ENCODE measurements at regions not wholly inside any gene's neighbourhood (a gene's known extent, or its start where the extent isn't known, plus 50 kb on each side); places are given as distances from the start of the nearest gene placed in this dataset.

DNA sequence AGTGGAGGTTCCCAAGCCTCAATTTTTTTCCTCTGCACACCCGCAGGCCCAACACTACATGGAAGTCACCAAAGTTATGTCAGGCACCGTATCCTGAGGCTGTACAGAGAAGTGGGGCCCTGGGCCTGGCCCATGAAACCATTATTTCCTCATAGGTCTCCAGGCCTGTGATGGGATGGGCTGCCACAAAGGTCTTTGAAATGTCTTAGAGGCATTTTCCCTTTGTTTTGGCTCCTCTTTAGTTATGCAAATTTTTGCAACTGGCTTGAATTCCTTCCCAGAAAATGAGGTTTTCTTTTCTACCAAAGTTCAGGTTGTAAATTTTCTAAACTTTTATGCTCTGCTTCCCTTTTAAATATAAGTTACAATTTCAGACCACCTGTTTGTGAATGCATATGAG, 365.2 kb downstream of the HGF start:
- TF ChIP-seq, protein P1, sequence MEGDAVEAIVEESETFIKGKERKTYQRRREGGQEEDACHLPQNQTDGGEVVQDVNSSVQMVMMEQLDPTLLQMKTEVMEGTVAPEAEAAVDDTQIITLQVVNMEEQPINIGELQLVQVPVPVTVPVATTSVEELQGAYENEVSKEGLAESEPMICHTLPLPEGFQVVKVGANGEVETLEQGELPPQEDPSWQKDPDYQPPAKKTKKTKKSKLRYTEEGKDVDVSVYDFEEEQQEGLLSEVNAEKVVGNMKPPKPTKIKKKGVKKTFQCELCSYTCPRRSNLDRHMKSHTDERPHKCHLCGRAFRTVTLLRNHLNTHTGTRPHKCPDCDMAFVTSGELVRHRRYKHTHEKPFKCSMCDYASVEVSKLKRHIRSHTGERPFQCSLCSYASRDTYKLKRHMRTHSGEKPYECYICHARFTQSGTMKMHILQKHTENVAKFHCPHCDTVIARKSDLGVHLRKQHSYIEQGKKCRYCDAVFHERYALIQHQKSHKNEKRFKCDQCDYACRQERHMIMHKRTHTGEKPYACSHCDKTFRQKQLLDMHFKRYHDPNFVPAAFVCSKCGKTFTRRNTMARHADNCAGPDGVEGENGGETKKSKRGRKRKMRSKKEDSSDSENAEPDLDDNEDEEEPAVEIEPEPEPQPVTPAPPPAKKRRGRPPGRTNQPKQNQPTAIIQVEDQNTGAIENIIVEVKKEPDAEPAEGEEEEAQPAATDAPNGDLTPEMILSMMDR (IDR thresholded peaks at IDR 0.05; ENCODE audit: unreplicated experiment) = no peak
- Mint-ChIP-seq H3K9me3 (ENCODE audit: low read depth, unreplicated experiment) (no peaks in the 10 kb centered on the region), H3K36me3 (ENCODE audit: insufficient read depth, unreplicated experiment) (no peaks in the 10 kb centered on the region), H3K4me1 (ENCODE audit: low read depth, unreplicated experiment) (no peaks in the 10 kb centered on the region), H3K27me3 (ENCODE audit: unreplicated experiment) (no peaks in the 10 kb centered on the region), H3K27ac (ENCODE audit: unreplicated experiment) (no peak overlapping the region), H3K4me3 (ENCODE audit: low read depth, unreplicated experiment) (no peak overlapping the region)
- intact Hi-C loops (cut with micrococcal nuclease; ENCODE audit: unreplicated experiment) = no loop called here
- CTCF ChIA-PET = no interaction called here
- no TSS peak for BruUV-seq (replicated peaks)
- DNase-seq = no peak

DNA sequence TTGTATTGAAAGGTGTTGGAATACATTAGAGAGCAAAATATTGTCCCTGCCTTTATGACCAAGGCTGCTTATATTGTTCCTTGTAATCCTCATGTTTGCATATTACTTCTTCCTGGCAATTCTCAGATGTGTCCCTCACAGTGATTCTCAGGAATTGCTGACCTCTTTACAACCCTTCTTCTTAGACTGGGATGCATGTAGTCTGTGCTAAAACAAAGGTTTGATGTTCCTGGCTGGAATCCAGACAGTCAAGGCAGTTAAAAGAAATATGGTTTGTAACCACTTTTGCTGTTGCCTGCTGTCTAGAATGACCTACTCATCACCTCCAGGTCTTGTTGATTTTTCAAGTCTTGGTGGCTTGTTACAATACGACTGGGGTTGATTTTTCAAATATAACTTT, 367.6 kb downstream of the HGF start:
- TF ChIP-seq, protein P1 (IDR thresholded peaks at IDR 0.05; ENCODE audit: unreplicated experiment) = no peak
- CTCF ChIA-PET = no interaction called here
- no peaks in the 10 kb centered on the region for H3K36me3 Mint-ChIP-seq (ENCODE audit: insufficient read depth, unreplicated experiment)
- H3K4me1 Mint-ChIP-seq (ENCODE audit: low read depth, unreplicated experiment) = no peaks in the 10 kb centered on the region
- DNase-seq = no peak
- H3K27ac Mint-ChIP-seq (ENCODE audit: unreplicated experiment) = no peak overlapping the region
- no TSS peak for BruUV-seq (replicated peaks)
- no peaks in the 10 kb centered on the region for H3K9me3 Mint-ChIP-seq (ENCODE audit: low read depth, unreplicated experiment)
- no peak overlapping the region for H3K4me3 Mint-ChIP-seq (ENCODE audit: low read depth, unreplicated experiment)
- no peaks in the 10 kb centered on the region for H3K27me3 Mint-ChIP-seq (ENCODE audit: unreplicated experiment)
- intact Hi-C loops (cut with micrococcal nuclease; ENCODE audit: unreplicated experiment) = no loop called here

DNA sequence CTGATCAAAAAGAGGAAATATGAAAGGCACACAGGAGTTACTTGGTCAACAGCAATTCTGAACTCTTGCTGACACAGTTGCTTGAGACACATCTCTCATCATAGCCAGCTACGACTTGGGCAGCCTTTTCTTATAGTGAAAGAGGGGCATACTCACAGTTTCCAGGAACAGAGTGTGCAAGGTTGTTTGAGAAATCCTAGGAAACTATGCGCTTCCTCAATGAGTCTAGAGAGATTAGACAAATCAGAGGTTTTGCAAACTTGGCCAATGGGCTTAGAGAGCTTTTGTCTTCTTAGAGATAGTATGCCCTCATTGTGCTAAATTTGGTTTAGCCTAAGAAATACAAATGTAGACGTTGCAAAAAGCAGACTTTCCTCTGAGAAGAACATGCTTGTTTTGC, 370.4 kb downstream of the HGF start:
- no peaks in the 10 kb centered on the region for H3K4me1 Mint-ChIP-seq (ENCODE audit: low read depth, unreplicated experiment)

DNA sequence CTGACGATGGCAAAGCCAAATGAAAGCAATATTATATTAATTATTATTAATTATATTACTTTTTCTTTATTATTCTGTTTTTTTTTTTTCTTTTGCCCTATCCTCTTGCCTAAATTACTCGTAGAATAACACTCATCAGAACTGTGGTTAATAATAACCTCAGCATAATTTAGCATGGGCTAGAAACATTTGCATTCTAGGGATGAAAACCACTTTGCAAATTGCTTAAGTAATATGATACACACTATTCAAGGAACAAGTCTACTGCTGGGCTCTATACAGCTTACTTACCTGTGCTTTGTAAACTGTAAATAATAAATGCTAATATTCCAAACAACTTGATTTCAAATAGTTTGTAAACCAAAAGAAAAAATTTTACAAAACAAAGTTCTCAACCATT, 375.8 kb downstream of the HGF start:
- TF ChIP-seq, protein P1 (IDR thresholded peaks at IDR 0.05; ENCODE audit: unreplicated experiment) = no peak
- CTCF ChIA-PET = no interaction called here
- H3K36me3 Mint-ChIP-seq (ENCODE audit: insufficient read depth, unreplicated experiment) = no peaks in the 10 kb centered on the region
- no peaks in the 10 kb centered on the region for H3K27me3 Mint-ChIP-seq (ENCODE audit: unreplicated experiment)
- DNase-seq = no peak
- no peak overlapping the region for H3K4me3 Mint-ChIP-seq (ENCODE audit: low read depth, unreplicated experiment)
- H3K27ac Mint-ChIP-seq (ENCODE audit: unreplicated experiment) = no peak overlapping the region
- intact Hi-C loops (cut with micrococcal nuclease; ENCODE audit: unreplicated experiment) = no loop called here
- no TSS peak for BruUV-seq (replicated peaks)
- no peaks in the 10 kb centered on the region for H3K4me1 Mint-ChIP-seq (ENCODE audit: low read depth, unreplicated experiment)
- H3K9me3 Mint-ChIP-seq (ENCODE audit: low read depth, unreplicated experiment) = no peaks in the 10 kb centered on the region

More for the DNA sequence above, 370.4 kb downstream of the HGF start:
- intact Hi-C loops (cut with micrococcal nuclease; ENCODE audit: unreplicated experiment) = no loop called here
- no peaks in the 10 kb centered on the region for H3K36me3 Mint-ChIP-seq (ENCODE audit: insufficient read depth, unreplicated experiment)
- H3K4me3 Mint-ChIP-seq (ENCODE audit: low read depth, unreplicated experiment) = no peak overlapping the region
- no peaks in the 10 kb centered on the region for H3K9me3 Mint-ChIP-seq (ENCODE audit: low read depth, unreplicated experiment)
- no peaks in the 10 kb centered on the region for H3K27me3 Mint-ChIP-seq (ENCODE audit: unreplicated experiment)
- TF ChIP-seq, protein P1 (IDR thresholded peaks at IDR 0.05; ENCODE audit: unreplicated experiment) = no peak
- DNase-seq = no peak
- H3K27ac Mint-ChIP-seq (ENCODE audit: unreplicated experiment) = no peak overlapping the region
- CTCF ChIA-PET = no interaction called here
- no TSS peak for BruUV-seq (replicated peaks)

DNA sequence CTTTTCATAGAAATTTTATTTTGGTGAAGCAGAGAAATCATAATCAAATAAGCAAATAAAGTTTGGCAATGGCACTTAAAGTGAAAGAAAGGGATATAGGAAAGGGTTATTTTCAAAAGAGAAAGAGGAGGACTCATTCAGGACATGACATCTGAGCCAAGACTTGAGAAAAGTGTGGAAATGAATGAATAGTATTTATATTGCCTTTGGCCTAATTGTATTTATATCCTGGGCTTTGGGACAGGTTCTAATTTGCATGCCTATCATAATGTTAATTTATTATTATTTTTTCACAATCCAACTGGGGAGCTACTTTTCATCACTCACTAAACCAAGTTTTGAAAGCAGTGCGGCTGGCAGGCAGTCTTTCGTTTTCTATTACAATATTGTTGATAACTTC, 376.8 kb downstream of the HGF start:
- no peaks in the 10 kb centered on the region for H3K36me3 Mint-ChIP-seq (ENCODE audit: insufficient read depth, unreplicated experiment)
- intact Hi-C loops (cut with micrococcal nuclease; ENCODE audit: unreplicated experiment) = no loop called here
- no peaks in the 10 kb centered on the region for H3K4me1 Mint-ChIP-seq (ENCODE audit: low read depth, unreplicated experiment)
- TF ChIP-seq, protein P1 (IDR thresholded peaks at IDR 0.05; ENCODE audit: unreplicated experiment) = no peak
- DNase-seq = no peak
- H3K9me3 Mint-ChIP-seq (ENCODE audit: low read depth, unreplicated experiment) = no peaks in the 10 kb centered on the region
- H3K27me3 Mint-ChIP-seq (ENCODE audit: unreplicated experiment) = no peaks in the 10 kb centered on the region
- no peak overlapping the region for H3K4me3 Mint-ChIP-seq (ENCODE audit: low read depth, unreplicated experiment)
- BruUV-seq (replicated peaks) = no TSS peak
- no peak overlapping the region for H3K27ac Mint-ChIP-seq (ENCODE audit: unreplicated experiment)
- CTCF ChIA-PET = no interaction called here

Measured in Calu3 (cell line).